ENCODE measurements at regions not wholly inside any gene's neighbourhood (a gene's known extent, or its start where the extent isn't known, plus 50 kb on each side); places are given as distances from the start of the nearest gene placed in this dataset.

GRCh38 chr13:86882107-86882506 is 789.1 kb upstream of the SLITRK5 start:
- TF ChIP-seq CTCF (IDR thresholded peaks at IDR 0.05; ENCODE audit: low read length) (no peak), EZH2 (IDR thresholded peaks at IDR 0.05; ENCODE audit: borderline replicate concordance, low read length) (no peak)

All from OCI-LY1 (cell line).